RWPE1 (cell line): ENCODE measurements at regions not wholly inside any gene's neighbourhood (a gene's known extent, or its start where the extent isn't known, plus 50 kb on each side); places are given as distances from the start of the nearest gene placed in this dataset.
"Not testable (repeated sequence)": the region's sequence is repeated elsewhere in the genome, so short reads cannot be mapped to it uniquely, and the experiment has no call there.

Source experiments
- CTCF ChIA-PET: fragments of 350-600 bp; sonication (Branson Sonifier 250); formaldehyde crosslinking; extraction: SDS; loops from one replicate; lab custom pipeline; 2021; lab: Yijun Ruan, JAX
- POLR2A ChIA-PET: fragments of 400-600 bp; formaldehyde crosslinking; extraction: SDS; loops from one replicate; lab custom pipeline; 2020; ENCODE audit warnings: antibody characterized with exemption; ENCODE audit not compliant: low non-redundant PET; lab: Yijun Ruan, JAX
- DNase-seq: peaks from one replicate; pipeline ENCODE4 v3.0.0; 2012; ENCODE audit warnings: low spot score
- H3K27ac ChIP-seq: fragments of 450-650 bp; 2 replicates; pipeline ENCODE4 v1.5.1; 2017
- TF ChIP-seq, protein P1 (sequence below): fragments of 450-650 bp; conservative IDR thresholded peaks from 2 replicates; pipeline ENCODE4 v1.5.1; 2017; ENCODE audit warnings: low read depth, mild to moderate bottlenecking

GRCh38 chr15:87703327-87704111 lies 553.0 kb downstream of the NTRK3 start:
- no peak overlapping the region for H3K27ac ChIP-seq
- TF ChIP-seq, protein P1, sequence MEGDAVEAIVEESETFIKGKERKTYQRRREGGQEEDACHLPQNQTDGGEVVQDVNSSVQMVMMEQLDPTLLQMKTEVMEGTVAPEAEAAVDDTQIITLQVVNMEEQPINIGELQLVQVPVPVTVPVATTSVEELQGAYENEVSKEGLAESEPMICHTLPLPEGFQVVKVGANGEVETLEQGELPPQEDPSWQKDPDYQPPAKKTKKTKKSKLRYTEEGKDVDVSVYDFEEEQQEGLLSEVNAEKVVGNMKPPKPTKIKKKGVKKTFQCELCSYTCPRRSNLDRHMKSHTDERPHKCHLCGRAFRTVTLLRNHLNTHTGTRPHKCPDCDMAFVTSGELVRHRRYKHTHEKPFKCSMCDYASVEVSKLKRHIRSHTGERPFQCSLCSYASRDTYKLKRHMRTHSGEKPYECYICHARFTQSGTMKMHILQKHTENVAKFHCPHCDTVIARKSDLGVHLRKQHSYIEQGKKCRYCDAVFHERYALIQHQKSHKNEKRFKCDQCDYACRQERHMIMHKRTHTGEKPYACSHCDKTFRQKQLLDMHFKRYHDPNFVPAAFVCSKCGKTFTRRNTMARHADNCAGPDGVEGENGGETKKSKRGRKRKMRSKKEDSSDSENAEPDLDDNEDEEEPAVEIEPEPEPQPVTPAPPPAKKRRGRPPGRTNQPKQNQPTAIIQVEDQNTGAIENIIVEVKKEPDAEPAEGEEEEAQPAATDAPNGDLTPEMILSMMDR = no peak
- POLR2A ChIA-PET = no interaction called here
- CTCF ChIA-PET = interaction anchor here (0.7 kb wide), 1 partner anchor 1872 kb away, joined by 3 read pairs; no protein-coding TSS in a partner anchor
- no peak for DNase-seq

DNA sequence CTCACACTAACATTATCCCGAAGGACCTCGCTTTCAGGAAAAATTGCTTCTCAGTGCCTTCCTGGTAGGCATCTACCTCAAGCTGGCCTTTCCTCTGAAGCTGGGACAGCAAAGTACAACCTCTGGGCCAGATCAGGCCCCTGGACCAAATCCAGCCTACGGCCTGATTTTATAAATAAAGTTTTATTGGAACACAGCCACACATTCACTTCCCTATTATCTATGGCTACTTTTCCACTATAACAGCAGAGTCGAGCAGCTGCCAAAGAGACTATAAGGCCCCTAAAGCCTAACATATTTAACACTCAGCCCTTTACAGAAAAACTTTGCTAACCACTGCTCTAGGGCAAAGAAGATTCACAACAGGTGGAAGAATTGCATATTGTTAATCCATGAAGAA lies 554.3 kb downstream of the NTRK3 start:
- no peak for DNase-seq
- ChIA-PET POLR2A (no interaction called here), CTCF (no interaction called here)
- no peak overlapping the region for H3K27ac ChIP-seq
- TF ChIP-seq, protein P1 = no peak

- CTCF ChIA-PET = interaction anchor here (0.7 kb wide), 1 partner anchor 1097 kb away, joined by 3 read pairs; no protein-coding TSS in a partner anchor
- POLR2A ChIA-PET = not testable (repeated sequence)
Observed at GRCh38 chr15:87698467-87698866, 558.1 kb downstream of the NTRK3 start.

DNA sequence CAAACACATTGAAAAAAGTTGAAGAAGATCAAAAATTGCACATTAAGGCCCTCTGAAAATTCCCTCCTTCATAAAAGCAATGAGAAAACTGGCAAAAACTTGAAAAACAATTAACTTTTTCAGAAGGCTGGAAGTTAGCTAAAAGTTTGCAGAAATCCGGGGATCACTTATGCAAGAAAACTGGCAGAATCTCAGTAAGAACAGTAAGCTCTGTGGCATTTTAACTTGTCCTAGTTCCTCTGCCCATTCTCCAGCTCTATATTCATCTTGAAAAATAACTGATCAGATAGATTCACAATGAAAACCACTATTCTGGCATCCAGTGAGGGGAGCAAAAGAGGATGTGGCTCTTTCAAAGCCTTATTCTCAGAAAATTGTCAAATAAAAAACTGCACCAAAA lies 566.8 kb downstream of the NTRK3 start:
- POLR2A ChIA-PET = no interaction called here

More at GRCh38 chr15:87698467-87698866, 558.1 kb downstream of the NTRK3 start:
- DNase-seq, H3K27ac ChIP-seq: not testable (repeated sequence)

DNA sequence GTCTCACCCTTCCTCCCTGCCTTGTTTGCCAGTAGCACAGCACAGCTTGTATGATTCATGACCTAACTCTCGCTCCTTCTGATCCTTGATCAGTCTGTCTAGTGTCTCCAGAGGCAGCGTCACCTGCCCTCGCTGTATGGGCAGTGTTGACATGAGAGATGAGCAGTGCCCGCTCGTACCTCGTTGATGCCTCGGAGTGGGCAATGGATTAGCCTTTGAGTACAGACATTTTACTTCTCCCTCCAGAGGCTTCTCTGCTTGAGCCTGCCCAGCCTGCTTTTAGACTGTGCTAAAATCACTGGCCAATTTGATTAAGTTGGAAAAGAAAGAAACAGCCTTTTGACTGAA lies 569.0 kb downstream of the NTRK3 start:
- no peak for DNase-seq

More for the DNA sequence above, 566.8 kb downstream of the NTRK3 start:
- DNase-seq = no peak
- H3K27ac ChIP-seq = no peak overlapping the region
- CTCF ChIA-PET = no interaction called here
- TF ChIP-seq, protein P1 = no peak

GRCh38 chr15:87686841-87687522 lies 569.6 kb downstream of the NTRK3 start:
- TF ChIP-seq, protein P1 = no peak
- DNase-seq = no peak
- ChIA-PET POLR2A (no interaction called here), CTCF (no interaction called here)
- no peak overlapping the region for H3K27ac ChIP-seq

More for the DNA sequence above, 569.0 kb downstream of the NTRK3 start:
- CTCF ChIA-PET = no interaction called here
- POLR2A ChIA-PET = no interaction called here
- no peak overlapping the region for H3K27ac ChIP-seq
- TF ChIP-seq, protein P1 = no peak

DNA sequence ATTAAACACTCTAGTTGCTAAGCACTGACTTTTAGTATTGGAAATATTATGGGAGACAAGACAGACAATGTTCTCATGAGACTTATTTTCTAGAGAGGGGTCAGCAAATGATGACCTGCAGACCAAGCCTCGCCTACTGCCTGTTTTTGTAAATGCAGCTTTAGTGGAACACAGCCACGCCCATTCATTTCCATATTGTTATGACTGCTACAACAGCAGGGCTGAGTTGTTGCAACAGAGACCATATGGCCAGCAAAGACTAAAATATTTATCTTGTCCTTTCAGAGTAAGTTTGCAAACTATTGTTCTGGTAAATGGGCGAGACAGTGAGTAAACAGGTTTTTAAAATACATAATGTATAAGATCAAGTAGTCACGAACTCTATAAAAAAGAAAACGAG lies 570.2 kb downstream of the NTRK3 start:
- POLR2A ChIA-PET = no interaction called here
- TF ChIP-seq, protein P1 = no peak
- CTCF ChIA-PET = no interaction called here
- no peak overlapping the region for H3K27ac ChIP-seq
- no peak for DNase-seq
